Left forelimb (tissue), 1 donor: ENCODE measurements at regions not wholly inside any gene's neighbourhood (a gene's known extent, or its start where the extent isn't known, plus 50 kb on each side); places are given as distances from the start of the nearest gene placed in this dataset.

Experiments
- DNase-seq: peaks from one replicate; pipeline ENCODE4 v3.0.0-alpha.2; 2018; ENCODE audit warnings: low spot score

- no peak for DNase-seq
Observed at GRCh38 chr12:98401427-98401826, 114.0 kb upstream of the TMPO start.

GRCh38 chr12:98402091-98402490 lies 113.3 kb upstream of the TMPO start:
- DNase-seq = no peak

GRCh38 chr12:98402671-98403070 lies 112.7 kb upstream of the TMPO start:
- no peak for DNase-seq

- DNase-seq = no peak
Observed at GRCh38 chr12:98403385-98403784, 112.0 kb upstream of the TMPO start.

GRCh38 chr12:98403936-98404335 lies 111.5 kb upstream of the TMPO start:
- no peak for DNase-seq

- no peak for DNase-seq
Observed at GRCh38 chr12:98405805-98406366, 109.5 kb upstream of the TMPO start.

- no peak for DNase-seq
Observed at GRCh38 chr12:98406378-98406777, 109.0 kb upstream of the TMPO start.

GRCh38 chr12:98408681-98409080 lies 106.7 kb upstream of the TMPO start:
- DNase-seq = no peak

- DNase-seq = no peak
Observed at GRCh38 chr12:98409548-98409947, 105.8 kb upstream of the TMPO start.

GRCh38 chr12:98410356-98410755 lies 105.0 kb upstream of the TMPO start:
- DNase-seq = no peak

GRCh38 chr12:98416845-98417244 lies 98.5 kb upstream of the TMPO start:
- no peak for DNase-seq

- DNase-seq = no peak
Observed at GRCh38 chr12:98417266-98417665, 98.1 kb upstream of the TMPO start.

- peak; percentile 89 for DNase-seq
Observed at GRCh38 chr12:98418357-98419075, 96.9 kb upstream of the TMPO start.

GRCh38 chr12:98419081-98419794 lies 96.2 kb upstream of the TMPO start:
- DNase-seq = no peak

- DNase-seq = no peak
Observed at GRCh38 chr12:98419795-98420404, 95.5 kb upstream of the TMPO start.

GRCh38 chr12:98420461-98420860 lies 94.9 kb upstream of the TMPO start:
- DNase-seq = no peak

- no peak for DNase-seq
Observed at GRCh38 chr12:98421316-98421715, 94.1 kb upstream of the TMPO start.

GRCh38 chr12:98422359-98422758 lies 93.0 kb upstream of the TMPO start:
- no peak for DNase-seq

- DNase-seq = no peak
Observed at GRCh38 chr12:98422812-98423211, 92.6 kb upstream of the TMPO start.

- DNase-seq = no peak
Observed at GRCh38 chr12:98423963-98424362, 91.4 kb upstream of the TMPO start.

GRCh38 chr12:98424726-98425401 lies 90.5 kb upstream of the TMPO start:
- peak; percentile 78 for DNase-seq

- DNase-seq = no peak
Observed at GRCh38 chr12:98425859-98426258, 89.5 kb upstream of the TMPO start.
